ENCODE measurements at regions not wholly inside any gene's neighbourhood (a gene's known extent, or its start where the extent isn't known, plus 50 kb on each side); places are given as distances from the start of the nearest gene placed in this dataset.

- H3K27me3 ChIP-seq (ENCODE audit: control insufficient read depth, insufficient read depth, low read length): no peaks in the 10 kb centered on the region; the same call in 1 of the 2 replicates
- H3K9me1 ChIP-seq (ENCODE audit: insufficient read depth, low read length): no peaks in the 10 kb centered on the region
- no peak overlapping the region for H2AK9ac ChIP-seq (replicated peaks; ENCODE audit: low read depth, low read length, poor library complexity)
- H2BK20ac ChIP-seq (ENCODE audit: low read depth, low read length): no peak overlapping the region
- no peak overlapping the region for H4K91ac ChIP-seq (ENCODE audit: insufficient read depth, low read depth, low read length)
- no peak overlapping the region for H3K23ac ChIP-seq (ENCODE audit: low read depth, low read length)
- no peaks in the 10 kb centered on the region for H3K79me1 ChIP-seq (ENCODE audit: low read depth in 1 of 2, low read length in 2 of 2)
- no peak overlapping the region for H3K4me2 ChIP-seq (ENCODE audit: low read depth, low read length)
- H2BK5ac ChIP-seq (ENCODE audit: low read depth, low read length, poor library complexity, severe bottlenecking): no peak overlapping the region
- no peak overlapping the region for H3K4ac ChIP-seq (ENCODE audit: low read depth, low read length)
- no peak overlapping the region for H3K27ac ChIP-seq (ENCODE audit: insufficient read depth, low read length)
- no peaks in the 10 kb centered on the region for H3K36me3 ChIP-seq (ENCODE audit: control insufficient read depth, insufficient read depth, low read length)
- ChIA-PET CTCF (no interaction called here), POLR2A (ENCODE audit: unreplicated experiment) (no interaction called here)
- no peak overlapping the region for H3K56ac ChIP-seq (ENCODE audit: extremely low read depth, insufficient read depth, low read length)
- H3K4me3 ChIP-seq (ENCODE audit: insufficient read depth, low read depth, low read length): no peak overlapping the region
- no peak overlapping the region for H4K5ac ChIP-seq (ENCODE audit: low read depth, low read length)
- intact Hi-C loops (cut with micrococcal nuclease) (no loop called here), dilution Hi-C loops (cut with HindIII; ENCODE audit: low sequenced_read_pairs, unreplicated experiment) (no loop called here), in situ Hi-C loops (cut with MboI; ENCODE audit: low sequenced_read_pairs) (no loop called here)
- no peak overlapping the region for H2BK120ac ChIP-seq (ENCODE audit: low read depth, low read length)
- H3K18ac ChIP-seq (ENCODE audit: low read depth, low read length): no peak overlapping the region
- H3K9ac ChIP-seq (ENCODE audit: low read depth, low read length): no peak overlapping the region
- no peak overlapping the region for H2AK5ac ChIP-seq (ENCODE audit: low read depth, low read length)
- H2BK15ac ChIP-seq (ENCODE audit: low read depth, low read length): no peak overlapping the region
- 60% methylated on average over 1 of the region's 2 CpGs; no CpG with 5 or more reads in 1 of the 2 experiments for WGBS, 2 experiments (ENCODE audit: extremely low coverage in 2 of 2, insufficient read length in 1 of 2)
- ATAC-seq (ENCODE audit: low read depth) (no peak), DNase-seq (no peak)
- H3K14ac ChIP-seq (replicated peaks; ENCODE audit: low read depth, low read length): no peak overlapping the region
- H4K20me1 ChIP-seq (ENCODE audit: insufficient read depth, low read length): no peaks in the 10 kb centered on the region
- BruUV-seq (replicated peaks): no TSS peak
- no peaks in the 10 kb centered on the region for H3K9me3 ChIP-seq (ENCODE audit: control insufficient read depth, insufficient read depth, low read length)
- no peak overlapping the region for H4K8ac ChIP-seq (ENCODE audit: low read depth in 2 of 2, low read length in 2 of 2)
- TF ChIP-seq MXI1 (IDR thresholded peaks at IDR 0.05; ENCODE audit: borderline replicate concordance, low read depth, low read length) (no peak), FOS (IDR thresholded peaks at IDR 0.05; ENCODE audit: low read depth, low read length) (no peak), CEBPB (IDR thresholded peaks at IDR 0.05; ENCODE audit: low read depth, low read length) (no peak), CHD1 (IDR thresholded peaks at IDR 0.05; ENCODE audit: low read depth, low read length) (no peak), RFX5 (IDR thresholded peaks at IDR 0.05; ENCODE audit: low read depth, low read length) (no peak), POLR2A (IDR thresholded peaks at IDR 0.05; ENCODE audit: low read depth, low read length) (no peak), SMC3 (IDR thresholded peaks at IDR 0.05; ENCODE audit: low read depth, low read length) (no peak)
- TF ChIP-seq, protein P1, sequence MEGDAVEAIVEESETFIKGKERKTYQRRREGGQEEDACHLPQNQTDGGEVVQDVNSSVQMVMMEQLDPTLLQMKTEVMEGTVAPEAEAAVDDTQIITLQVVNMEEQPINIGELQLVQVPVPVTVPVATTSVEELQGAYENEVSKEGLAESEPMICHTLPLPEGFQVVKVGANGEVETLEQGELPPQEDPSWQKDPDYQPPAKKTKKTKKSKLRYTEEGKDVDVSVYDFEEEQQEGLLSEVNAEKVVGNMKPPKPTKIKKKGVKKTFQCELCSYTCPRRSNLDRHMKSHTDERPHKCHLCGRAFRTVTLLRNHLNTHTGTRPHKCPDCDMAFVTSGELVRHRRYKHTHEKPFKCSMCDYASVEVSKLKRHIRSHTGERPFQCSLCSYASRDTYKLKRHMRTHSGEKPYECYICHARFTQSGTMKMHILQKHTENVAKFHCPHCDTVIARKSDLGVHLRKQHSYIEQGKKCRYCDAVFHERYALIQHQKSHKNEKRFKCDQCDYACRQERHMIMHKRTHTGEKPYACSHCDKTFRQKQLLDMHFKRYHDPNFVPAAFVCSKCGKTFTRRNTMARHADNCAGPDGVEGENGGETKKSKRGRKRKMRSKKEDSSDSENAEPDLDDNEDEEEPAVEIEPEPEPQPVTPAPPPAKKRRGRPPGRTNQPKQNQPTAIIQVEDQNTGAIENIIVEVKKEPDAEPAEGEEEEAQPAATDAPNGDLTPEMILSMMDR (conservative IDR thresholded peaks at IDR 0.05; ENCODE audit: low read depth, low read length): no peak
- H3K4me1 ChIP-seq (ENCODE audit: control insufficient read depth, insufficient read depth, low read length): no peaks in the 10 kb centered on the region
- H2AFZ ChIP-seq (replicated peaks; ENCODE audit: low read length, poor library complexity): no peak overlapping the region
Measured at GRCh38 chr3:31421314-31422048, 111.2 kb upstream of the STT3B start.

Measured in IMR-90 (cell line).